Left lung (tissue), 4 donors: ENCODE measurements at regions not wholly inside any gene's neighbourhood (a gene's known extent, or its start where the extent isn't known, plus 50 kb on each side); places are given as distances from the start of the nearest gene placed in this dataset.

Experiments
- ATAC-seq: fragments of 200-7000 bp; cut with Tn5 transposase; one replicate; pipeline ENCODE4 v1.9.1; 2020; ENCODE audit warnings: moderate library complexity
- DNase-seq, 4 donors: peaks; one replicate each; pipeline ENCODE4 v3.0.0-alpha.2; 2013 to 2020
- H3K27ac ChIP-seq, 2 donors: fragments of 200-600 bp; sonication (generic) in 1 of 2; one replicate each; pipeline versions ENCODE4 v1.5.0 to v1.8.0; 2020 to 2021
- H3K27me3 ChIP-seq, 2 donors: fragments of 200-600 bp; sonication (generic) in 1 of 2; one replicate each; pipeline versions ENCODE4 v1.5.0 to v1.8.0; 2020 to 2021
- H3K36me3 ChIP-seq, 2 donors: fragments of 200-600 bp; sonication (generic) in 1 of 2; one replicate each; pipeline versions ENCODE4 v1.5.0 to v1.8.0; 2020 to 2021
- H3K4me1 ChIP-seq, 2 donors: fragments of 200-600 bp; one replicate each; pipeline ENCODE4 v1.8.0; 2021
- H3K4me3 ChIP-seq, 2 donors: fragments of 200-600 bp; sonication (generic) in 1 of 2; one replicate each; pipeline versions ENCODE4 v1.5.0 to v1.8.0; 2020 to 2021; ENCODE audit warnings: mild to moderate bottlenecking in 1 of 2
- H3K9me3 ChIP-seq, 2 donors: fragments of 200-600 bp; sonication (generic) in 1 of 2; one replicate each; pipeline versions ENCODE4 v1.5.0 to v1.8.0; 2020 to 2021
- CTCF ChIP-seq, 2 donors: fragments of 200-600 bp; sonication (generic) in 1 of 2; IDR thresholded peaks; one replicate each; pipeline versions ENCODE4 v1.5.0 to v1.8.0; 2021; ENCODE audit warnings: antibody characterized with exemption in 2 of 2
- intact Hi-C, 2 donors: fragments of 100-400 bp; cut with DNase I; formaldehyde crosslinking; loops; one replicate each; pipeline versions ENCODE4 v1.11.2 to v1.14.2; 2022
- donor health status: DM: no; HTN: yes; CAD: no.
- donor health status: DM: no; HTN: no; CAD: no.

- peaks cover 0 to 3% of the 10 kb centered on the region in 2 donors for H3K9me3 ChIP-seq
- ATAC-seq: no peak
- H3K27me3 ChIP-seq: no peaks in the 10 kb centered on the region
- no peaks in the 10 kb centered on the region for H3K4me1 ChIP-seq
- H3K4me3 ChIP-seq: no peak overlapping the region
- no peaks in the 10 kb centered on the region for H3K36me3 ChIP-seq
- H3K27ac ChIP-seq: no peak overlapping the region
- TF ChIP-seq CTCF (IDR thresholded peaks at IDR 0.05): no peak
- no peak for DNase-seq
- intact Hi-C loops: no loop called here
Observed at GRCh38 chr15:27669641-27670040, 429.5 kb downstream of the OCA2 start.

- H3K4me3 ChIP-seq: no peak overlapping the region
- DNase-seq (no peak), ATAC-seq (no peak)
- intact Hi-C loops: no loop called here
- no peaks in the 10 kb centered on the region for H3K27me3 ChIP-seq
- peaks cover 0 to 3% of the 10 kb centered on the region in 2 donors for H3K9me3 ChIP-seq
- no peak for TF ChIP-seq CTCF (IDR thresholded peaks at IDR 0.05)
- H3K4me1 ChIP-seq: no peaks in the 10 kb centered on the region
- H3K27ac ChIP-seq: no peak overlapping the region
- H3K36me3 ChIP-seq: no peaks in the 10 kb centered on the region
Observed at GRCh38 chr15:27668471-27669220, 430.5 kb downstream of the OCA2 start.

GRCh38 chr15:27665002-27665401, 434.1 kb downstream of the OCA2 start:
- no peaks in the 10 kb centered on the region for H3K36me3 ChIP-seq
- intact Hi-C loops: no loop called here
- no peak overlapping the region for H3K27ac ChIP-seq
- H3K4me3 ChIP-seq: no peak overlapping the region
- DNase-seq (no peak), ATAC-seq (no peak)
- TF ChIP-seq CTCF (IDR thresholded peaks at IDR 0.05): no peak
- H3K4me1 ChIP-seq: no peaks in the 10 kb centered on the region
- H3K9me3 ChIP-seq: no peaks in the 10 kb centered on the region
- H3K27me3 ChIP-seq: no peaks in the 10 kb centered on the region

GRCh38 chr15:27662892-27663291, 436.2 kb downstream of the OCA2 start:
- no peak overlapping the region for H3K27ac ChIP-seq
- no peaks in the 10 kb centered on the region for H3K9me3 ChIP-seq
- ATAC-seq: no peak
- no peaks in the 10 kb centered on the region for H3K27me3 ChIP-seq
- TF ChIP-seq CTCF (IDR thresholded peaks at IDR 0.05): no peak
- H3K4me1 ChIP-seq: no peaks in the 10 kb centered on the region
- H3K36me3 ChIP-seq: no peaks in the 10 kb centered on the region
- H3K4me3 ChIP-seq: no peak overlapping the region
- intact Hi-C loops: no loop called here
- DNase-seq: no peak

- no peaks in the 10 kb centered on the region for H3K36me3 ChIP-seq
- no peak for TF ChIP-seq CTCF (IDR thresholded peaks at IDR 0.05)
- DNase-seq (no peak), ATAC-seq (no peak)
- H3K9me3 ChIP-seq: peaks cover 0 to 5% of the 10 kb centered on the region in 2 donors
- H3K27me3 ChIP-seq: no peaks in the 10 kb centered on the region
- H3K4me3 ChIP-seq: no peak overlapping the region
- H3K27ac ChIP-seq: no peak overlapping the region
- intact Hi-C loops: no loop called here
- H3K4me1 ChIP-seq: no peaks in the 10 kb centered on the region
Observed at GRCh38 chr15:27660676-27661075, 438.4 kb downstream of the OCA2 start.
